ENCODE measurements at regions not wholly inside any gene's neighbourhood (a gene's known extent, or its start where the extent isn't known, plus 50 kb on each side); places are given as distances from the start of the nearest gene placed in this dataset.
"Not testable (repeated sequence)": the region's sequence is repeated elsewhere in the genome, so short reads cannot be mapped to it uniquely, and the experiment has no call there.

DNA sequence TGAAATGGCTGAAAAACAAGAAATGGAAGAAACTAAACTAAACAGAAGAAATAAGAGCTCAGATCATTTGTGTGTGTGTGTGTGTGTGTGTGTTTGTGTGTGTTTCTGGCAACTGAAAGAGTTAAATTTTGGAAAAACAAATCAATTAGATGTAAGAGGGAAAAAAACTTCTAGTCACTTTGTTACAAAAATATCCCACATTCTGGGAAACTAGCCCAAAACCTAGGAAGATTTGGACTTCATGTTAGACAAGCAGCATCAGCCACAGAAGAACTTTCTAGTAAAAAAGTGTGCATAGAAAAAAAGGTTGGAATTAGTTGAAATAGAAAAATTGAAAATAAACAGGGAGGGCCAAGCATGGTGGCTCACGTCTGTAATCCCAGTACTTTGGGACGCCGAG, 111.6 kb upstream of the PRKG2 start:
- Histone ChIP-seq H3K27me3 (ENCODE audit: insufficient read depth, low read depth, low read length) (no peaks in the 10 kb centered on the region), H3K27ac (ENCODE audit: low read length) (no peak overlapping the region), H4K20me1 (ENCODE audit: insufficient read depth) (no peaks in the 10 kb centered on the region), H3K4me3 (ENCODE audit: low read length) (no peak overlapping the region), H3K9me2 (ENCODE audit: insufficient read depth, low read length) (no peaks in the 10 kb centered on the region), H3K9me3 (ENCODE audit: low read length) (no peaks in the 10 kb centered on the region), H3K9ac (ENCODE audit: low read length) (no peak overlapping the region), H3F3A (ENCODE audit: insufficient read depth, low read length, poor library complexity, severe bottlenecking) (no peaks in the 10 kb centered on the region), H2AFZ (ENCODE audit: low read depth, low read length) (no peak overlapping the region), H3K79me2 (replicated peaks; ENCODE audit: insufficient read depth, low read length) (no peaks in the 10 kb centered on the region), H3K36me3 (ENCODE audit: insufficient read depth, low read length) (no peaks in the 10 kb centered on the region), H3K4me2 (ENCODE audit: low read length) (no peak overlapping the region)
- TF ChIP-seq SMC3 (conservative IDR thresholded peaks at IDR 0.05; ENCODE audit: poor library complexity) (no peak), MXI1 (conservative IDR thresholded peaks at IDR 0.05; ENCODE audit: poor library complexity, severe bottlenecking) (no peak), EZH2 (IDR thresholded peaks at IDR 0.05; ENCODE audit: borderline replicate concordance, insufficient read depth, low read length, poor library complexity, severe bottlenecking) (no peak), POLR2AphosphoS5 (IDR thresholded peaks at IDR 0.05) (no peak), EP300 (conservative IDR thresholded peaks at IDR 0.05; ENCODE audit: poor library complexity, severe bottlenecking) (no peak), RAD21 (conservative IDR thresholded peaks at IDR 0.05) (no peak), TAF1 (IDR thresholded peaks at IDR 0.05; ENCODE audit: low read depth) (no peak)
- TF ChIP-seq, protein P1, sequence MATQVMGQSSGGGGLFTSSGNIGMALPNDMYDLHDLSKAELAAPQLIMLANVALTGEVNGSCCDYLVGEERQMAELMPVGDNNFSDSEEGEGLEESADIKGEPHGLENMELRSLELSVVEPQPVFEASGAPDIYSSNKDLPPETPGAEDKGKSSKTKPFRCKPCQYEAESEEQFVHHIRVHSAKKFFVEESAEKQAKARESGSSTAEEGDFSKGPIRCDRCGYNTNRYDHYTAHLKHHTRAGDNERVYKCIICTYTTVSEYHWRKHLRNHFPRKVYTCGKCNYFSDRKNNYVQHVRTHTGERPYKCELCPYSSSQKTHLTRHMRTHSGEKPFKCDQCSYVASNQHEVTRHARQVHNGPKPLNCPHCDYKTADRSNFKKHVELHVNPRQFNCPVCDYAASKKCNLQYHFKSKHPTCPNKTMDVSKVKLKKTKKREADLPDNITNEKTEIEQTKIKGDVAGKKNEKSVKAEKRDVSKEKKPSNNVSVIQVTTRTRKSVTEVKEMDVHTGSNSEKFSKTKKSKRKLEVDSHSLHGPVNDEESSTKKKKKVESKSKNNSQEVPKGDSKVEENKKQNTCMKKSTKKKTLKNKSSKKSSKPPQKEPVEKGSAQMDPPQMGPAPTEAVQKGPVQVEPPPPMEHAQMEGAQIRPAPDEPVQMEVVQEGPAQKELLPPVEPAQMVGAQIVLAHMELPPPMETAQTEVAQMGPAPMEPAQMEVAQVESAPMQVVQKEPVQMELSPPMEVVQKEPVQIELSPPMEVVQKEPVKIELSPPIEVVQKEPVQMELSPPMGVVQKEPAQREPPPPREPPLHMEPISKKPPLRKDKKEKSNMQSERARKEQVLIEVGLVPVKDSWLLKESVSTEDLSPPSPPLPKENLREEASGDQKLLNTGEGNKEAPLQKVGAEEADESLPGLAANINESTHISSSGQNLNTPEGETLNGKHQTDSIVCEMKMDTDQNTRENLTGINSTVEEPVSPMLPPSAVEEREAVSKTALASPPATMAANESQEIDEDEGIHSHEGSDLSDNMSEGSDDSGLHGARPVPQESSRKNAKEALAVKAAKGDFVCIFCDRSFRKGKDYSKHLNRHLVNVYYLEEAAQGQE (IDR thresholded peaks at IDR 0.05; ENCODE audit: borderline replicate concordance), result no peak
- TF ChIP-seq, protein P2, sequence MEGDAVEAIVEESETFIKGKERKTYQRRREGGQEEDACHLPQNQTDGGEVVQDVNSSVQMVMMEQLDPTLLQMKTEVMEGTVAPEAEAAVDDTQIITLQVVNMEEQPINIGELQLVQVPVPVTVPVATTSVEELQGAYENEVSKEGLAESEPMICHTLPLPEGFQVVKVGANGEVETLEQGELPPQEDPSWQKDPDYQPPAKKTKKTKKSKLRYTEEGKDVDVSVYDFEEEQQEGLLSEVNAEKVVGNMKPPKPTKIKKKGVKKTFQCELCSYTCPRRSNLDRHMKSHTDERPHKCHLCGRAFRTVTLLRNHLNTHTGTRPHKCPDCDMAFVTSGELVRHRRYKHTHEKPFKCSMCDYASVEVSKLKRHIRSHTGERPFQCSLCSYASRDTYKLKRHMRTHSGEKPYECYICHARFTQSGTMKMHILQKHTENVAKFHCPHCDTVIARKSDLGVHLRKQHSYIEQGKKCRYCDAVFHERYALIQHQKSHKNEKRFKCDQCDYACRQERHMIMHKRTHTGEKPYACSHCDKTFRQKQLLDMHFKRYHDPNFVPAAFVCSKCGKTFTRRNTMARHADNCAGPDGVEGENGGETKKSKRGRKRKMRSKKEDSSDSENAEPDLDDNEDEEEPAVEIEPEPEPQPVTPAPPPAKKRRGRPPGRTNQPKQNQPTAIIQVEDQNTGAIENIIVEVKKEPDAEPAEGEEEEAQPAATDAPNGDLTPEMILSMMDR (IDR thresholded peaks at IDR 0.05; ENCODE audit: poor library complexity, severe bottlenecking), result no peak

DNA sequence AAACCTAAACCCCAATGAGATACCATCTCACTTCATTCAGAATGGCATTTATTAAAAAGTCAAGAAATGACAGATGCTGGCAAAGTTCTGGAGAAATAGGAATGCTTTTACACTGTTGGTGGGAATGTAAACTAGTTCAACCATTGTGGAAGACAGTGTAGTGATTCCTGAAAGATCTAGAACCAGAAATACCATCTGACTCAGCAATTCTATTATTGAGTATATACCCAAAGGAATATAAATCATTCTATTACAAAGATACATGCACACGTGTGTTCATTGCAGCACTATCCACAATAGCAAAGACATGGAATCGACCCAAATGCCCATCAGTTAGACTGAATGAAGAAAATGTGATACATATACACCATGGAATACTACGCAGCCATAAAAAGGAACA, 109.6 kb upstream of the PRKG2 start:
- H3K27me3 ChIP-seq (ENCODE audit: insufficient read depth, low read depth, low read length); H3K9me2 ChIP-seq (ENCODE audit: insufficient read depth, low read length); H3K79me2 ChIP-seq (replicated peaks; ENCODE audit: insufficient read depth, low read length); H3K4me2 ChIP-seq (ENCODE audit: low read length); H3K27ac ChIP-seq (ENCODE audit: low read length); H3K9ac ChIP-seq (ENCODE audit: low read length); H3K4me3 ChIP-seq (ENCODE audit: low read length); H3F3A ChIP-seq (ENCODE audit: insufficient read depth, low read length, poor library complexity, severe bottlenecking); H4K20me1 ChIP-seq (ENCODE audit: insufficient read depth); H2AFZ ChIP-seq (ENCODE audit: low read depth, low read length); H3K9me3 ChIP-seq (ENCODE audit: low read length); H3K36me3 ChIP-seq (ENCODE audit: insufficient read depth, low read length): not testable (repeated sequence)

DNA sequence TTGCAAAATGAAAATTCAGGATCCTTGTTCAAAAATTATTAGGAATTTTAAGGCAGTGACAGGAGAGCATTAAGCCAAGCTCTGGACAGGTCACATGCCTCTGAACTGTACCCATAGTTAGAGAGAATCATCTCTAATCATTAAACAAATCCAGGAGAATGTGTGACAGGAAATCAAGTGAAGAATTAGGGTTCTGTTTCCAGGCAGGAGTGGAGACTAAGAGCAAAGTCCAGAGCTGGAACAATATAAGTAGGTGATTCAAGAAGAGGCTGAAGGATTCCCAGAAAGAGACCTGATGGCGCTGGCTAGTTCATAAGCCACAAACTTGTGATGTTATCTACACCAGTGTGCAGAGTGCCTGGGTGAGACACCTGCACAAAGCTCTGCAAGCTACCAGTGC, 104.6 kb upstream of the PRKG2 start:
- H3K27me3 ChIP-seq (ENCODE audit: insufficient read depth, low read depth, low read length), result no peaks in the 10 kb centered on the region
- H3K79me2 ChIP-seq (replicated peaks; ENCODE audit: insufficient read depth, low read length), result no peaks in the 10 kb centered on the region
- no peak overlapping the region for H2AFZ ChIP-seq (ENCODE audit: low read depth, low read length)
- H3K9ac ChIP-seq (ENCODE audit: low read length), result no peak overlapping the region
- H3K4me3 ChIP-seq (ENCODE audit: low read length), result no peak overlapping the region
- H3F3A ChIP-seq (ENCODE audit: insufficient read depth, low read length, poor library complexity, severe bottlenecking), result no peaks in the 10 kb centered on the region
- no peaks in the 10 kb centered on the region for H3K9me3 ChIP-seq (ENCODE audit: low read length)
- TF ChIP-seq MXI1 (conservative IDR thresholded peaks at IDR 0.05; ENCODE audit: poor library complexity, severe bottlenecking) (no peak), EP300 (conservative IDR thresholded peaks at IDR 0.05; ENCODE audit: poor library complexity, severe bottlenecking) (no peak), RAD21 (conservative IDR thresholded peaks at IDR 0.05) (no peak), EZH2 (IDR thresholded peaks at IDR 0.05; ENCODE audit: borderline replicate concordance, insufficient read depth, low read length, poor library complexity, severe bottlenecking) (no peak), SMC3 (conservative IDR thresholded peaks at IDR 0.05; ENCODE audit: poor library complexity) (no peak), POLR2AphosphoS5 (IDR thresholded peaks at IDR 0.05) (no peak), TAF1 (IDR thresholded peaks at IDR 0.05; ENCODE audit: low read depth) (no peak)
- TF ChIP-seq, protein P1 (IDR thresholded peaks at IDR 0.05; ENCODE audit: borderline replicate concordance), result no peak
- TF ChIP-seq, protein P2 (IDR thresholded peaks at IDR 0.05; ENCODE audit: poor library complexity, severe bottlenecking), result no peak
- H3K9me2 ChIP-seq (ENCODE audit: insufficient read depth, low read length), result no peaks in the 10 kb centered on the region
- no peaks in the 10 kb centered on the region for H3K36me3 ChIP-seq (ENCODE audit: insufficient read depth, low read length)
- H4K20me1 ChIP-seq (ENCODE audit: insufficient read depth), result no peaks in the 10 kb centered on the region
- no peak overlapping the region for H3K27ac ChIP-seq (ENCODE audit: low read length)
- no peak overlapping the region for H3K4me2 ChIP-seq (ENCODE audit: low read length)

All from neural cell (in vitro differentiated cells).